Endodermal cell (in vitro differentiated cells): ENCODE measurements at regions not wholly inside any gene's neighbourhood (a gene's known extent, or its start where the extent isn't known, plus 50 kb on each side); places are given as distances from the start of the nearest gene placed in this dataset.
A peak's percentile ranks its signal among the peaks of the same experiment; 100 is the strongest.

Experiments used
- DNase-seq: peaks from one replicate; pipeline ENCODE4 v3.0.0-alpha.2; 2017
- H3K27ac ChIP-seq: 2 replicates; pipeline ENCODE4 v1.5.1; 2013; ENCODE audit warnings: mild to moderate bottlenecking, low read depth, low read length, moderate library complexity
- H3K27me3 ChIP-seq: 2 replicates; pipeline ENCODE4 v1.6.1; 2013; ENCODE audit warnings: mild to moderate bottlenecking, low read length, moderate library complexity; ENCODE audit not compliant: insufficient read depth, control insufficient read depth, poor library complexity, severe bottlenecking
- H3K36me3 ChIP-seq: 2 replicates; pipeline ENCODE4 v1.7.0; 2013; ENCODE audit warnings: mild to moderate bottlenecking, low read length, moderate library complexity; ENCODE audit not compliant: control insufficient read depth, insufficient read depth
- H3K4me1 ChIP-seq: one replicate; pipeline ENCODE4 v1.7.0; 2013; ENCODE audit warnings: low read length; ENCODE audit not compliant: control insufficient read depth, insufficient read depth
- H3K4me3 ChIP-seq: 2 replicates; pipeline ENCODE4 v1.5.1; 2013; ENCODE audit warnings: mild to moderate bottlenecking, low read length, moderate library complexity
- H3K9ac ChIP-seq: 2 replicates; pipeline ENCODE4 v1.6.1; 2013; ENCODE audit warnings: mild to moderate bottlenecking, low read length, moderate library complexity; ENCODE audit not compliant: poor library complexity, severe bottlenecking; ENCODE audit errors: extremely low read depth
- H3K9me3 ChIP-seq: 2 replicates; pipeline ENCODE4 v1.6.1; 2013; ENCODE audit warnings: mild to moderate bottlenecking, low read length, moderate library complexity; ENCODE audit not compliant: control insufficient read depth
- H3K27ac Mint-ChIP-seq: 2 replicates; pipeline ENCODE4 v1.8.0; 2020; ENCODE audit warnings: mixed read lengths
- H3K27me3 Mint-ChIP-seq: 2 replicates; pipeline ENCODE4 v1.8.0; 2021; ENCODE audit warnings: mild to moderate bottlenecking, mixed read lengths; ENCODE audit not compliant: insufficient read depth
- H3K36me3 Mint-ChIP-seq: 2 replicates; pipeline ENCODE4 v1.8.0; 2020; ENCODE audit warnings: low read depth, mixed read lengths
- H3K4me1 Mint-ChIP-seq: 2 replicates; pipeline ENCODE4 v1.8.0; 2020; ENCODE audit warnings: mixed read lengths
- H3K4me3 Mint-ChIP-seq: 2 replicates; pipeline ENCODE4 v1.8.0; 2020; ENCODE audit warnings: mild to moderate bottlenecking, moderate library complexity, mixed read lengths
- H3K9me3 Mint-ChIP-seq: 2 replicates; pipeline ENCODE4 v1.8.0; 2020; ENCODE audit warnings: mild to moderate bottlenecking, mixed read lengths
- WGBS, 2 experiments: methylation state at CpG; one replicate each; pipeline versions ENCODE4 v1.1.5 to v1.1.7; 2013; ENCODE audit warnings: missing lambda C conversion rate in 2 of 2, mixed read lengths in 1 of 2; ENCODE audit not compliant: insufficient coverage in 1 of 2, insufficient read length in 1 of 2; 5-methylcytosine and 5-hydroxymethylcytosine counted together
- TF ChIP-seq, protein P1 (sequence below): fragments of 200-600 bp; sonication (generic); conservative IDR thresholded peaks from 2 replicates; pipeline ENCODE4 v1.5.0; 2021; ENCODE audit warnings: antibody characterized with exemption, mild to moderate bottlenecking

DNA sequence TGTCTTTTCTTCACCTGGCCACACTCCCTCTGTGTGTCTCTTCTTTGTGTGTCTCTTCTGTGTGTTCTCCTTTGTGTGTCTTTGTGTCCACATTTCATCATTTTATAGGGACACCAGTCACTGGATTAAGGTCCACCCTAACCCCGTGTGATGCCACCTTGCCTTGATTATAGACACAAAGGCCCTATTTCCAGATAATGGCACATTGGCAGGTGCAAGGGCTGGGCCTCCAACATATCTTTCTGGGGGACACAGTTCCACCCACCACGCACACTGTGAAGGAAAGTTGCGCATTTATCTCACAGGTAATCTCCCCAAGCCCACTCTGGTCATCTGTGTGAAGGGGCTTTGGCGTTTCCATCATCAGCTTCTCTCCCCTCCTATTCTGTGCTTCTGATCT, 334.6 kb upstream of the IRX1 start:
- TF ChIP-seq, protein P1, sequence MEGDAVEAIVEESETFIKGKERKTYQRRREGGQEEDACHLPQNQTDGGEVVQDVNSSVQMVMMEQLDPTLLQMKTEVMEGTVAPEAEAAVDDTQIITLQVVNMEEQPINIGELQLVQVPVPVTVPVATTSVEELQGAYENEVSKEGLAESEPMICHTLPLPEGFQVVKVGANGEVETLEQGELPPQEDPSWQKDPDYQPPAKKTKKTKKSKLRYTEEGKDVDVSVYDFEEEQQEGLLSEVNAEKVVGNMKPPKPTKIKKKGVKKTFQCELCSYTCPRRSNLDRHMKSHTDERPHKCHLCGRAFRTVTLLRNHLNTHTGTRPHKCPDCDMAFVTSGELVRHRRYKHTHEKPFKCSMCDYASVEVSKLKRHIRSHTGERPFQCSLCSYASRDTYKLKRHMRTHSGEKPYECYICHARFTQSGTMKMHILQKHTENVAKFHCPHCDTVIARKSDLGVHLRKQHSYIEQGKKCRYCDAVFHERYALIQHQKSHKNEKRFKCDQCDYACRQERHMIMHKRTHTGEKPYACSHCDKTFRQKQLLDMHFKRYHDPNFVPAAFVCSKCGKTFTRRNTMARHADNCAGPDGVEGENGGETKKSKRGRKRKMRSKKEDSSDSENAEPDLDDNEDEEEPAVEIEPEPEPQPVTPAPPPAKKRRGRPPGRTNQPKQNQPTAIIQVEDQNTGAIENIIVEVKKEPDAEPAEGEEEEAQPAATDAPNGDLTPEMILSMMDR = no peak
- Histone ChIP-seq H3K4me1 (no peaks in the 10 kb centered on the region), H3K36me3 (no peaks in the 10 kb centered on the region), H3K4me3 (no peak overlapping the region), H3K9ac (no peak overlapping the region), H3K27ac (no peak overlapping the region), H3K9me3 (no peaks in the 10 kb centered on the region), H3K27me3 (no peaks in the 10 kb centered on the region)
- no peak overlapping the region for H3K4me3 Mint-ChIP-seq
- 93 to 100% methylated on average over 4 of the region's 4 CpGs for WGBS, 2 experiments
- no peaks in the 10 kb centered on the region for H3K9me3 Mint-ChIP-seq
- H3K36me3 Mint-ChIP-seq = no peaks in the 10 kb centered on the region
- H3K27ac Mint-ChIP-seq = no peak overlapping the region
- H3K27me3 Mint-ChIP-seq = peaks cover 9% of the 10 kb centered on the region
- no peak for DNase-seq
- no peaks in the 10 kb centered on the region for H3K4me1 Mint-ChIP-seq

DNA sequence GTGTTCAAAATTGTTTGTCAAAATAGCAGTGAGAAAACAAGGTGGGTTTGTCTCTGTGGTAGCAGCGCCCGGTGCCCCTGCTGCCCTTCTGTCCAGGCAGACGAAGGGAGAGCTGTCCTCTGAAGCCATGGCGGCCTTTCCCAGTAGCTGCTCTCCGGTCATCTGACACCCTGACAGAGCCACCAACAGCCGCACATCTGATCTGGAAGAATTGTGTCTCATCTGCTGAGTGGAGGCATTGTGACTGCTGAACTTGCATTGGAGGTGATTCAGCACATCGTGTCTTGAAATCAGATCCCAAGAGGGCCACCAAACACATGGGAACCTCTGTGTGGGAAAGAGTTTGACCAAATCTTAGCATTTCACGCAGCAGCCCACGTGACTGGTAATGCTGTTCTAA, 337.6 kb upstream of the IRX1 start:
- Mint-ChIP-seq H3K27ac (no peak overlapping the region), H3K4me1 (peaks cover 9% of the 10 kb centered on the region), H3K4me3 (no peak overlapping the region), H3K27me3 (peaks cover 9% of the 10 kb centered on the region), H3K36me3 (no peaks in the 10 kb centered on the region), H3K9me3 (no peaks in the 10 kb centered on the region)
- TF ChIP-seq, protein P1 = no peak
- no peak overlapping the region for H3K9ac ChIP-seq
- no peak overlapping the region for H3K27ac ChIP-seq
- H3K9me3 ChIP-seq = no peaks in the 10 kb centered on the region
- DNase-seq = no peak
- H3K27me3 ChIP-seq = no peaks in the 10 kb centered on the region
- 93% methylated on average over 9 of the region's 9 CpGs for whole genome bisulfite sequencing, 2 experiments
- H3K36me3 ChIP-seq = no peaks in the 10 kb centered on the region
- no peak overlapping the region for H3K4me3 ChIP-seq
- no peaks in the 10 kb centered on the region for H3K4me1 ChIP-seq

DNA sequence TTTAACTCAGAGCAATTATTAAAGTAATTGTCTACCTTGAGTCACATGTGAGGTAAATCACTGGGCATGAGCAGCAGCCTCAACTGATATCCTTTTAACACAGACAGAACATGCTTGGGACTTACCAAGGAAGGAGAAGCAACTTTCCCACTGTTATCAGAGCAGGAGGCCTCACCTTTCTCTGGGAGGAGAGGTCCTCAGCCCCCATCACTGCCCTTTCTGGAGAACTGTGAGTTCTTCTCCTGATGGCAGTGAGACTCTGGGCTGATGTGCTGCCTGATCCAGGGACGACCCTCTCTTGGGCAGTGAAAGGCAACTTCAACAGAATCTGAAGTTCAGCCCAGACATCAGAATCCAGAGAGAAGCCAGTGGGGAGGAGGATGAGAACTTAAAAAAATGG, 343.4 kb upstream of the IRX1 start:
- Mint-ChIP-seq H3K4me3 (peak overlapping the region; percentile 6), H3K27ac (no peak overlapping the region), H3K4me1 (peaks cover 43% of the 10 kb centered on the region), H3K9me3 (peaks cover 3% of the 10 kb centered on the region), H3K27me3 (no peaks in the 10 kb centered on the region), H3K36me3 (no peaks in the 10 kb centered on the region)
- Histone ChIP-seq H3K27ac (no peak overlapping the region), H3K36me3 (no peaks in the 10 kb centered on the region), H3K27me3 (no peaks in the 10 kb centered on the region), H3K4me3 (no peak overlapping the region), H3K4me1 (peaks cover 7% of the 10 kb centered on the region), H3K9me3 (no peaks in the 10 kb centered on the region), H3K9ac (no peak overlapping the region)
- TF ChIP-seq, protein P1 = no peak
- WGBS, 2 experiments = 82% methylated on average over 1 of the region's 1 CpG; no CpG with 5 or more reads in 1 of the 2 experiments
- DNase-seq = peak; percentile 53
